NCI-H2081 treated with DMSO at 0.1 percent for 48 hours (cell line): ENCODE measurements at regions not wholly inside any gene's neighbourhood (a gene's known extent, or its start where the extent isn't known, plus 50 kb on each side); places are given as distances from the start of the nearest gene placed in this dataset.
"Not testable (repeated sequence)": the region's sequence is repeated elsewhere in the genome, so short reads cannot be mapped to it uniquely, and the experiment has no call there.

Experiments
- DNase-seq: peaks from one replicate; lab custom pipeline; 2025; lab: John Stamatoyannopoulos, UW

DNA sequence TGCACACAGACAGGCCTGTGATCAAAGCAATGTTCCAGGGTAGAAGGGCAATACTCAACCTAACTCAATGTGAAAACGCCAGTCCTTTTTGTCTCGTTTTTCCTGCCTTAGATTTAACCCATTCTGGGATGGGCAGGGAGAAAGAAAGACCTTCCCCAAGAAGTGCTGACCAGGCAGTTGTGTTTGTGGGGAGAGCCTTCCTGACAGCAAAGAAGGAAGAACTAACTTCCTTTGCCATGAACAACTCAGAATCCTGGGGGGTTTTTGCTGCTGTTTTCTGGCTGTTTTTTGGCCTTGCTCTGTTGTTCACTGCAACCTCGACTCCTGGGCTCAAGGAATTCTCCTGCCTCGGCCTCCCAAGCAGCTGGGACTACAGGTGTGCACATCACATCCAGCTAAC, 112.0 kb upstream of the RAB4A start:
- no peak for DNase-seq

DNA sequence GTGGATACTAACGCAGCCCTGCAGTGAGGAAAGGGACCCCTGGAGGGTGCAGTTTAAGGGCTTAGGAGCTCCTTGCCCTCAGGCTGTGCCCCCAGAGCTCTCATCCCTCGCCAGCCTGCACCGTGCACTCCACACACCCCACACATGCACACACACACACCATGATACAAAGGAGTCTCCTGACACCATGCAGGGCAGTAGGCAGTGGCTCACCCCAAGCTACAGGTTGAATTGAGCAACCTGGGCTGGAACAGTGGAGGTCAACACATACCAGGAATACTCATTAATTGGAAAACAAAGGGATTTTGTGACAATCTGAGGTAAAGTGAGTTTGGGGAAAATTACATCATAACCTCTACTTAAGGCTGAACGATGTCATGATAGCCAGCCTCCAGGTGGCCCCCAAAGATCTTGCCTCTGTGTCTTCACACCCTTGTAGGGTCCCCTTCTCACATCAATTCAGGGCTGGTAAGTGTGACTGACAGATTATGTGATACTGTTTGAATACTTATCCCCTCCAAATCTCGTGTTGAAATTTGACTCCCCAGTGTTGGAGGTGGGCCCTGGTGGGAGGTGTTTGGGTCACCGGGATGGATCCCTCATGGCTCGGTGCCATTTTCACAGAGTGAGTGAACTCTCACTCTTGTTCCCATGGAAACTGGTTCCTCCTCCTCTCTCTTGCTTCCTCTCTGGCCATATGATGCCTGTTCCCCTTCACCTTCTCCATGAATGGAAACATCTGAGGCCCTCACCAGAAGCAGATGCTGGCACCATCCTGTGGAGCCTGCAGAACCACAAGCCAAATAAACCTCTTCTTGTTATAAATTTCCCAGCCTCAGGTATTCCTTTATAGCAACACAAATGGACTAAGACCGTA, 111.0 kb upstream of the RAB4A start:
- DNase-seq, result no peak

DNA sequence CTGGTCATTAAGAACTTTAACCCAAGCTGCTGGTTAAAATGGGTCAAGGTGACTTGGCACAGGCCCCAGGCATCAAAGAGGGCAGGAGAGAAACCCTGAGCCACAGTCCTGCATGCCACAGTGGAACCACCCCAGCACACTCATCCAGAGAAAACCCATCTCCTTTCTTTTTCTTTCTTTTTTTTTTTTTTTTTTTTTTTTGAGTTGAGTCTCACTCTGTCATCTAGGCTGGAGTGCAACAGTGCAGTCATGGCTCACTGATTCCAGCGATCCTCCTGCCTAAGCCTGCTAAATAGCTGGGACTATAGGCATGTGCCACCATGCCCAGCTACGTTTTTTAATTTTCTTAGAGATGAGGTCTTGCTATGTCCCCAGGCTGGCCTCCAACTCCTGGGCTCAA, 109.2 kb upstream of the RAB4A start:
- DNase-seq, result no peak

DNA sequence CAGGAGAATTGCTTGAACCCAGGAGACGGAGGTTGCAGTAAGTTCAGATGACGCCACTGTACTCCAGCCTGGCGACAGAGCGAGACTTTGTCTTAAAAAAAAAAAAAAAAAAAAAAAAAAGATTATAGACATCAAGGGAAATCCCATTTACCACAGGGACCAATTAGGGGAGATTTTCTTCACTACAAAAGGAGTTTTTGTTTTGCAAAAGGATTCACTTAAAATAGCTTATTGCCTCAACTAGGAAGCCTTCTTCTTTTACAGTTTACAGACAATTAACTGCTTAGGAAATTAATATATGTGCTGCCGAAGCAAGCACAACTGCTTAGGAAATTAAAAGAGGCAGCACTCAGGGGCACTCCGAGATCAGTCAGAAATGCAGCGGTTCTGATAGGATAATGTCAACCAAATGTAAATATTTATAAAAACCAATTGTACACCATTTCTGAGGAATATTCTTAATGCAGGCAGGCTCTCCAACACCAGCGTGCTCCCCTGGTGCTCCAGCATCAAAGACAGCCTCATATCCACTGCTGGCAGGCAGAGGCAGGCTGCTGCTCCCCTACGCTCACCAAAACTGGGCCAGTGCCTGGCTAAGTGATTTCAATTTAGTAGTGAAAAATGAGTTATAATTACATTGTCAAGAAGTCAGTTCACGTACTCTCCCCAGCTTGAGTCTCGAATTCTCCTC, 107.9 kb upstream of the RAB4A start:
- DNase-seq, result no peak

DNA sequence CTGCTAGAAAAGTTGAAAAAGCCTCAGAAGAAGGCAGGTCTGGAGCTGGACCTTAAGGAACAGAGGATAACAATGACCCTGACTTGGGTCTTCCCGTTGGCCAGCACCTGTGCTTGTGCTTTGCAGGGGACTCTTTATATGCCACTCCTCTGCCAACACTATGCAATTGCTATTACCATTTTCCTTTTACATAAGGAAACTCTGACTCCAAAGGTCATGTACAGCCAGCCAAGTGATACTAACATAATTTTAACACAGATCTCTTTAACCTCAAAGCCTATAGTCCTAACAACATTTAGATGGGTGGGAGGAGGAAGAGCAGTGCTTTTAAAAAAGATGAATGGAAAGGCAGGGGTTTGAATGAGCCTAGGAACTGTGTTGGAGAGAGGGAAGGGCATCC, 106.6 kb upstream of the RAB4A start:
- DNase-seq, result no peak

DNA sequence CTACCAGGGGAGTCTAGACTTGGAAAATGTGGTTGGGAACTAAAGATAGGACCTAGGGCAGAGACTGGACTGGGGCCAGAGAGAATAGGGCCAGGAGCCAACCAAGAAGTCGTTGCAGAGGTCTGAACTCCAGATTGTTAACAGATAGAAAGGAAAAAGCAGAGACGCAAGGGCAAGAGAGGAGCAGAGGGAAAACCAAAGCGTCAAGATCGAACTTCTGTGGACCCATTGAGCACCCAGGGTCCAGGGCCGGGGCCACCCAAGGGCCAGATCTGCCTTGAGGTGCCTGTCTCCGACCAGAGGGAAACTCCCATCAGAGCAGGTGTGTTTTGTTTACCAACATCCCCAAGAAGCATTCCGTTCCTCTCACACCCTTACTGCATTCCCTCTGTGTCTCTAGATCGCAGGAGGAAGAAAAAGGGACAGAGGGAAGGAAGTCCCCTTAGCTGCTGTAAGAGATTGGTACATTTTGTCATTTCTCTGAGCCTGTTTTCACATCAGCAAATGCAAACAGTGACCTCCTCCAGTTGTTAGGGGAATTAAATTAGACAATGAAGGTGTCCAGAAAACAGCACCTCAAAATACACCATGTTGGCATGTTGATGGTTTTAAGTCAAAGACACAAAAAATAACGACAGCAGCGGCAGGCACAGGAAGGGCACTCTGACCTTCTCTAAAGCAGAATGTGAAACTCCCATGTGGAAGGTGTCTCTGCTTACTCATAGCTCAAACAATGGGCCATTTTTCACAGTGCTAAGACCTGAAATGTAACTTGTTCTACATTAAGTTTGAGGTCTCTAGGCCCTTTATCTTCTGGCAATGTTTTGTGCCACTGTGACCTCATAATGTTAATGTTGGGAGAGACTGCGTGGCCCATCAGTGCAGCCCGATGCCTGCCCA, 105.8 kb upstream of the RAB4A start:
- DNase-seq, result no peak

DNA sequence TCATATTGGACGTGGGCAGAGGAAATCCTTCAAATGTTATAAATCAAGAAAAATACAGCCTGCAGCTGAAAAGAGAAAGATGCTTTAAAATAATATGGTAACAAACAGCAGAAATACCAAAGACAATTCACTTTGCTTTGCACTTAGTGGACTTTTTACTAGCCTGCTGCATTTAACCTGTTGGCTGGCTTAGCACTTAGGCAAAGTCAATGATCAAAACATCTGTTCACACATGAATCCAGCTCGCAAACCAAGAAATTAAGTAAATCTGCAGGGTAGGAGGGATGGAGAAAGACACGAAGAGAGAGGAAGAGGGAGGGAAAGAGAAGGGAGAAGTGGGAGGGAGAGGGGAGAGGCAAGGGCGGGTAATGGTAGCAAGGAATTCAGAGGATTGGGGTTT, 103.6 kb upstream of the RAB4A start:
- no peak for DNase-seq

DNA sequence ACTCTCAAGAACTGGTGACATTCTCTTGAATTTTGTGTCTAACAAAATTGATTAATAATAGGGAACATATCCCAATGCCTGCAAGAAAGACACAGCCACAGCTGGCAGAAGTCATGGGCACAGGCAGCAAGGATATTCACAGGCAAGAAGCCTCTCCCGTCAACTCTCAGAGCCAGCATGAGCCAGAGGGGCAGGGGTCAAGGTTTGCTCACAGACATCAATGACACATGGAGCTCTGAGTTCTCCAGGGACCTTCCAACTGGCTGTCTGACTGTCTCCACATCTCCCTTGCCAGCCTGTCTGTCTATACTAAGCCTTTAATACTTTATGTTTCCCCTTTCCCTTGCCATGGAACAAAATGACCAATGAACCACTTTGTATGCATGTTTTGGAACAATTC, 101.5 kb upstream of the RAB4A start:
- DNase-seq, result no peak

DNA sequence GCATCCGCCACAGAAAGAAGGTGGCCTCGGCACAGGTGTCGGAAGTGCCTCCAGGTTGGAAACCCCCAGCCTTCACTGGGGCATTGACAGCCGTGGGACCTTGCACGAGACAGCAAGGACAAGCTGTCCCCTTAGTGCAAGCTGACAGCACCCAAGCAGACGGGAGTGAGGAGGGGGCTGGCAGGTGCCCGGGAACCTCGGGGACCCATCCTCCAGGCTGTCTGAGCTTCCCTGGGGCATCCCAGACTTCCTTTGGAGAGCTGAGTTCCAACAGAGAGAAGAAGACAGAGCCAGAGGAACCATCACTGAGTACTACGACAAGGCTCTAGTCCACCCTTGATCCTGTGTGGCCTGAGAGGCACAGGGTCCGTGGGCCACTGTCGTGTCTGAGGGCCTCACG, 100.6 kb upstream of the RAB4A start:
- no peak for DNase-seq

DNA sequence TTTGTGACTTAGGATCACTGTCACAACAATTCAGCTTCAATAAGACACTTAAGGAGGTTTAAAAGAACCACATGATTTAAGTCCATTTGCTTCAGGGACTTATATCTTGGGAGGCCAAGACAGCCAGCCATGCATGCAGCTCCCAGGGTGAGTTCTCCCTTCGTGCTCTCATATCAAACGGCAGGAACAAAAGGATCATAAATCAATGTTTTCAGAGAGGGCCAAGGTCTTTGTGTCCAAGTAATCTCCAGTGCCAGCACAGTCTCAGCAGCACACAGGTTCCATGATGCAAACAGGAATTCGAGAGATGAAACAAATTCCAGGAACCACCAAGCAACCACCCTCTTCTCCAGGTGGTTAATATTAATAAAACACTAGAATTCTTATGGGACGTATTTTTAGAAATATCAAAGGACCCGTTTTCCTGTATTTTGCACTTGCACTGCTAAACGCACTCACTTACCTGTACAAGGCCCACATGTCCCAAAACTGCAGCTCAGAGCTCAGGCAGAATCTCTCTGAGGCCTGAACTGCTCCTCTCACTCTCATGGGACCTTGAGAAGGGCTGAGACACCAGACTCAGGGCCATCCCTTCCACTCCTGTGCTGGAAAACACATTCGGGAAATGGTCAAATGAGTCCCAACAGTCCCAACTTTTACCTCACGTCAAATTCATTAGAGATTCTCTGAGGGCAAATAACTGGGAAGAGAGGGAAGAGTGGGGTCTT, 100.0 kb upstream of the RAB4A start:
- DNase-seq, result no peak

DNA sequence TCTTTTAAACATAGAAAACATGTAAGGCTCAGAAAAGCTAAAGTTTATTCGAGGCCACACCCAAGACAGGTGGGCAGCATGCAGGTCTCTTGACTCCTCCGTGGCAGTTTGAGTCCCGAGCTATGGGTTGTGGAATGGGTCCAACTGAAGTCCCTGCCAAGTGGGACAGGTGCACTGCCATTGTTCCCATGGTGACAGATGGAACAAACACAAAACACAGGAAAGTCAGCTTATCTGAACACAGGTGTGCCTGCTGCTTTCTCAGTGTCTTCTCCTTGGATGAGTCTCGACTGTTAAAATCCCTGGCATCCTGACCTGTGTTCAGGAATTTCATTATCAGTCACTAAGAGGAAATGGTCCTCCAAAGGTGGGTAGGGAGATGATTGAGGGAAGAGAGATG, 99.0 kb upstream of the RAB4A start:
- DNase-seq, result peak; percentile 86

DNA sequence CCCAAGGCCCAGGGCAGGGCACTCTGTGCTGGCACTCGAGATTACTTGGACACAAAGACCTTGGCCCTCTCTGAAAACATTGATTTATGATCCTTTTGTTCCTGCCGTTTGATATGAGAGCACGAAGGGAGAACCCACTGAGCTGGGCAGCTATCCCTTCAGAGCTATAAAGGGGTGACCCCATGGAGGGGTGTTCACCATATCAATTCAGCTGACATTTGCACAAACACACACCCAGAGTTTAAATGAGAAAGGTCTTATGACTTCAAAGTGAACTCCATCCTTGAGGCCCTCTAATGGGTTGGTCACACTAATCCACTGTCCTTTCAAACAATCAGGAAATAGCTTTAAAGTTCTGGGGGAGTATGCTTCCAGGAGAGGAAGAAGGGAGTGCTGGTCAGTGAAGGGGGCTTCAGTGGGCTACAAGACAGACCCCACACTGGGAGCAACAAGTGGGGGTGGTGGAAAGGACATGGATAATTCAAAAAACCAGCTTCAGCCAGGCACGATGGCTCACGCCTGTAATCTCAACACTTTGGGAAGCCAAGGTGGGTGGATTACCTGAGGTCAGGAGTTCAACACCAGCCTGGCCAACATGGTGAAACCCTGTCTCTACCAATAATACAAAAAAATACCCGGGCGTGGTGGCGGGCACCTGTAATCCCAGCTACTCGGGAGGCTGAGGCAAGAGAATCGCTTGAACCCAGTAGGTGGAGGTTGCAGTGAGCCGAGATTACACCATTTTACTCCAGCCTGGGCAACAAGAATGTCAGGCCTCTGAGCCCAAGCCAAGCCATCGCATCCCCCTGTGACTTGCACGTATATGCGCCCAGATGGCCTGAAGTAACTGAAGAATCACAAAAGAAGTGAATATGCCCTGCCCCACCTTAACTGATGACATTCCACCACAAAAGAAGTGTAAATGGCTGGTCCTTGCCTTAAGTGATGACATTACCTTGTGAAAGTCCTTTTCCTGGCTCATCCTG, 97.1 kb upstream of the RAB4A start:
- not testable (repeated sequence) for DNase-seq

DNA sequence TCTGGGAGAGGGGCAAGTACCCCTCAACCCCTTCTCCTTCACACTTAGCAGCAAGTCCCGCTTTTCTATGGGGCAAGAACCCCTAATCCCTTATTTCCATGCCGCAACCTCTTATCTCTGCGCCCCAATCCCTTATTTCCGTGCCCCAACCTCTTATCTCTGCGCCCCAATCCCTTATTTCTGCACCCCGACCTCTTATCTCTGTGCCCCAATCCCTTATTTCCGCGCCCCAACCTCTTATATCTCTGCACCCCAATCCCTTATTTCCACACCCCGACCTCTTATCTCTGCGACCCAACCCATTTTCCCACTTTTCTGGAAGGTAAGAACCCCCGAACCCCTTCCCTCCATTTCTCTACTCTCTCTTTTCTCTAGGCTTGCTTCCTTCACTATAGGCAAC, 95.6 kb upstream of the RAB4A start:
- not testable (repeated sequence) for DNase-seq

DNA sequence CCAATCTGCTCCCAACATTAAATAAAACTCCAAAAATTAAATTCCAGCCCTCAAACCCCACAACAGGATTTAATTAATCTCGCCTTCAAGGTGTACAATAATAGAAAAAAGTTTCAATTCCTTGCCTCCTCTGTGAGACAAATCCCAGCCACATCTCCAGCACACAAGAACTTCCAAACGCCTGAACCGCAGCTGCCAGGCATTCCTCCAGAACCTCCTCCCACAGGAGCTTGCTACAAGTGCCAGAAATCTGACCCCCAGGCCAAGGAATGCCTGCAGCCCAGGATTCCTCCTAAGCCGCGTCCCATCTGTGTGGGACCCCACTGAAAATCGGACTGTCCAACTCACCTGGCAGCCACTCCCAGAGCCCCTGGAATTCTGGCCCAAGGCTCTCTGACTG, 94.5 kb upstream of the RAB4A start:
- DNase-seq, result not testable (repeated sequence)

DNA sequence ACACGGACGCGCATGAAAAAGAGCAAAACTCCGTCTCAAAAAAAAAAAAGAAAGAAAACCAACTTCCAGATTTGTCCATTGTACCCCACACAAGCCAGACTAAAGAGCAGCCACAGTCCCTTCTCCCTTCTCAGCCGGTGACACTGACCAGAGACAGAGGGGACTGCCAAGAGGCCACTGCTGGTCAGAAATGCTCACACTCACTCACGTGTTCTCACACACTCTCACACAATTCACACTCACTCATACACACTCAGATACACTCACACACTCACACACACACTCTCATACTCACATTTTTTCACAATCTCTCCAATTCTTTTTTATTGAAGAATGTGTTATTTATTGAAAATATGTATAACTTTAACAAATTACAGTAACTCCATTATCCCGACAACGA, 90.8 kb upstream of the RAB4A start:
- no peak for DNase-seq

DNA sequence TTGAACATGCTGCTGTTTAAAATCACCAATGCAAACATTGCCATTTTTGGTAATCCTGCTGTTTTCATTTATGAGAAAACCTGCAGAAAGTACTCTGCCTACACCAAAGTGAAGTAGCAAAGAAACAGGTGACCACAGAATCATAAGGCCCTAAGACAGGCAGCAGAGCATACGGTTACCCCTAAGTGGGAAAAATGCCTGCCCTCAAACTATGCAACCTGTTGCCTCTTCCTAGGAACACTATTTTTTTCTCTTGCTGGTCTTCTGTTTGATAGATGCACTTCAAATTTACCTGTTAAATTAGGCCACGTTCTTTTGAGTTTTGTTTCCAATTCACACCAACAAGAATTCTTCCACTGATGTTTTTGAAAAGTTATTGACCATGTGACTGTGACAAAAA, 89.5 kb upstream of the RAB4A start:
- DNase-seq, result no peak

DNA sequence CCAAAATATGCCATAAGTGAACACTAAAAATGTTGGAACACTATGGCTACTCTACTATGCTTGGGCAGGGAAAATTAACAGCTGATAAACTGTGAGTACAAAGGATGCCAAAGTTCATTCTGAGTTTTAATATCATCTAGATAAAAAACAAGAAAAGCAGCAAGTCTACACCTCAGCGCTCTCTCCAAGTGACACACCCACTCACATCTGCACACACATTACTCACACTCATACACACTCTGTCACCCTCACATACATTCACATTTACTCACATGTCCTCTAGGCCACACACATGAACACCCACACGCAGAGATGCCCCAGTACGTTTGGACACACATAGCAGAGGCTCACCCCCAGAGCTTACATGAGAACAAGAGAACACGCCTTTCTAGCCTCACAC, 87.3 kb upstream of the RAB4A start:
- no peak for DNase-seq

DNA sequence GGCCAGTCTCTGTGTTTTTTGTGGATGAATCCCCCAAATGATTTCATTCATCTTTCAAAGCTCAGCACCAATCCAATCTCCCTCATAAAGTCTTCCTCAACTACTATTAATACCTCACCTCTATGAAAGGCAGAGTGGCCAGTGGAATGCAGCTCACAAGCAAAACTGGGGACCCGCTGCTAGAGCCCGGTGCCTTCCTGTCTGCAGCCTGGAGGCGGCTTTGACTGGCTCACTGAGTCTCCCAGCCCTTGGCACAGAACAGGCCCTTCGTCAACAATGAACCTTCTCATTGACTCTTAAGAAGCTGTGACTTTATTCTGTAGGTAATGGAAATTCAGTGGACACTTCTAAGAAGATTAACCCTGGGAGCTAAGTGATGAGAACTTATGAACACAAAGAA, 86.8 kb upstream of the RAB4A start:
- no peak for DNase-seq

DNA sequence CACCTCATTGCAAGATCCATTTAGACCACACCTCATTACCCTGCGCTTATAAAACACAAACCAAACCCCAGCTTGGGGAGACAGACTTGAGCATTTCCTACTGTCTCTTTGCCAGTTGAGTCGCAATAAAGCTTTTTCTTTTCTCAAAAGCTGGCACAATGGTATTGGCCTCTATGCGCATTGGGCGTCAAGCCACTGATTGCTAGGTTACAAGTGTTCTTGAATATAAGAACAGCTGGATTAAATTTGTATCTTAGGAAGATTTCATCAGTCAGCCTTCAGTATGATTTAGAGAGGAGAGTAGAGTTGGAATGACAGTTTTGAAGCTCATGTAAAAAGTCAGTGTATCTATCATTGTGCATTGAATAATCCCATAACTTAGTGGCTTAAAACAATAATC, 84.9 kb upstream of the RAB4A start:
- DNase-seq, result no peak

DNA sequence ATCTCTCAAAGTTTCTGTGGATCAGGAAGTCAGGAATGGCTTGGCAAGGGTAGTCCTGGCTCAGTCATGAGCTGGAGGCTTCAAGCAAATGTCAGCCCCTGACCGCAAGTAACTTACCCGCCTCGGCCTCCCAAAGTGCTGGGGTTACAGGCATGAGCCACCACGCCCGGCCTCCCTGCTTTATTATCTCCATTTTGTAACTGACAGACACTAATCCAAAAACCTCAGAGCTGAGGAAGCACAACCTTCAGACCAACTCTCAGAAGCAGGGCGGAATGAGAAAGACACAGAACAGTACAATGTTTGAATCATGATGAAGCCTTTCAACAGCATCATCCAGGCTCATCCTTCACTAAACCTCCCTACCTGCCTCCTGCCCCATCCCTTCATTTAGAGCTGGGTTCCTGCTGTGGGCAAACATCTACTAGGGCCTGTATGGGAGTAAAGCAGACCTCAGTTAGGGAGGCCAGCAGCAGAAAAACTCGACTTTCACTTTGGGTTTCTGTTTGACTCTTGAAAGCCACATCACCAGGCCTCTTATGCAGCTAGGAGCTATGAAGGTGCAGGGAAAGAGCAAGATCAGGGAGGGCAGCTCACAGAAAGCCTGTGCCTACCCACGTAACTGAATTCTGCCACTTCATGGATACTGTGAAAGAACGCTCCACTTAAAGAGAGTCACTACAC, 84.4 kb upstream of the RAB4A start:
- no peak for DNase-seq
